ENCODE measurements at regions not wholly inside any gene's neighbourhood (a gene's known extent, or its start where the extent isn't known, plus 50 kb on each side); places are given as distances from the start of the nearest gene placed in this dataset.
A peak's percentile ranks its signal among the peaks of the same experiment; 100 is the strongest.

GRCh38 chr13:110004814-110005213 is 218.4 kb upstream of the IRS2 start:
- Histone ChIP-seq H3K4me1 (peaks cover 34% of the 10 kb centered on the region), H3K4me3 (no peak overlapping the region), H3K9me3 (no peaks in the 10 kb centered on the region), H3K27ac (peak overlapping the region in 1 of 2 experiments; percentile 36; a peak in 1 of 6 replicates), H3K4me2 (no peak overlapping the region)
- FAIRE-seq (no peak), ATAC-seq (no peak), DNase-seq (ENCODE audit: low read depth in 1 of 2, low spot score in 1 of 2) (no peak)
- no peak for TF ChIP-seq FOSL2 (IDR thresholded peaks at IDR 0.05)
- no peak for TF ChIP-seq FOSL2 (CRISPR knock-in tag; IDR thresholded peaks at IDR 0.05)
- TF ChIP-seq JUNB (IDR thresholded peaks at IDR 0.05) = no peak
- no peak for TF ChIP-seq ZSCAN20 (CRISPR knock-in tag; IDR thresholded peaks at IDR 0.05)
- CTCF ChIA-PET = no interaction called here
- WGBS (ENCODE audit: missing lambda C conversion rate) = 83% methylated on average over 2 of the region's 2 CpGs
- POLR2A ChIA-PET = no interaction called here

GRCh38 chr13:110001670-110002275 is 215.4 kb upstream of the IRS2 start:
- ChIA-PET CTCF (interaction anchor here (0.9 to 1.0 kb wide), 2 partner anchors 106 to 111 kb away, joined by 3 read pairs; no protein-coding TSS in a partner anchor), POLR2A (no interaction called here)
- Histone ChIP-seq H3K9me3 (no peaks in the 10 kb centered on the region), H3K4me3 (no peak overlapping the region), H3K4me2 (peak overlapping the region; percentile 20), H3K27ac (peak overlapping the region; percentile 53 to 80; a peak in 5 of 6 replicates), H3K4me1 (peaks cover 54% of the 10 kb centered on the region)
- FAIRE-seq (no peak), ATAC-seq (peak in 1 of 2 experiments; percentile 15; a peak in 1 of 6 replicates), DNase-seq (ENCODE audit: low read depth in 1 of 2, low spot score in 1 of 2) (peak in 1 of 2 experiments; percentile 10)
- 31% methylated on average over 7 of the region's 7 CpGs for WGBS (ENCODE audit: missing lambda C conversion rate)
- TF ChIP-seq FOSL2 (IDR thresholded peaks at IDR 0.05) (no peak), FOSL2 (CRISPR knock-in tag; IDR thresholded peaks at IDR 0.05) (peak; percentile 47), POLR2AphosphoS2 (conservative IDR thresholded peaks at IDR 0.05; ENCODE audit: low read length) (no peak), JUN (IDR thresholded peaks at IDR 0.05) (no peak), KDM5A (IDR thresholded peaks at IDR 0.05) (no peak), HOXA7 (CRISPR knock-in tag; IDR thresholded peaks at IDR 0.05) (no peak), HOXB13 (CRISPR knock-in tag; IDR thresholded peaks at IDR 0.05; ENCODE audit: low read depth) (no peak), MAX (IDR thresholded peaks at IDR 0.05) (0 out of 2 replicates have a peak, but pooled peaks have one; percentile 20), E2F6 (IDR thresholded peaks at IDR 0.05; ENCODE audit: borderline replicate concordance, low read depth) (no peak)
- TF ChIP-seq, protein P1, sequence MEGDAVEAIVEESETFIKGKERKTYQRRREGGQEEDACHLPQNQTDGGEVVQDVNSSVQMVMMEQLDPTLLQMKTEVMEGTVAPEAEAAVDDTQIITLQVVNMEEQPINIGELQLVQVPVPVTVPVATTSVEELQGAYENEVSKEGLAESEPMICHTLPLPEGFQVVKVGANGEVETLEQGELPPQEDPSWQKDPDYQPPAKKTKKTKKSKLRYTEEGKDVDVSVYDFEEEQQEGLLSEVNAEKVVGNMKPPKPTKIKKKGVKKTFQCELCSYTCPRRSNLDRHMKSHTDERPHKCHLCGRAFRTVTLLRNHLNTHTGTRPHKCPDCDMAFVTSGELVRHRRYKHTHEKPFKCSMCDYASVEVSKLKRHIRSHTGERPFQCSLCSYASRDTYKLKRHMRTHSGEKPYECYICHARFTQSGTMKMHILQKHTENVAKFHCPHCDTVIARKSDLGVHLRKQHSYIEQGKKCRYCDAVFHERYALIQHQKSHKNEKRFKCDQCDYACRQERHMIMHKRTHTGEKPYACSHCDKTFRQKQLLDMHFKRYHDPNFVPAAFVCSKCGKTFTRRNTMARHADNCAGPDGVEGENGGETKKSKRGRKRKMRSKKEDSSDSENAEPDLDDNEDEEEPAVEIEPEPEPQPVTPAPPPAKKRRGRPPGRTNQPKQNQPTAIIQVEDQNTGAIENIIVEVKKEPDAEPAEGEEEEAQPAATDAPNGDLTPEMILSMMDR (IDR thresholded peaks at IDR 0.05) = no peak

DNA sequence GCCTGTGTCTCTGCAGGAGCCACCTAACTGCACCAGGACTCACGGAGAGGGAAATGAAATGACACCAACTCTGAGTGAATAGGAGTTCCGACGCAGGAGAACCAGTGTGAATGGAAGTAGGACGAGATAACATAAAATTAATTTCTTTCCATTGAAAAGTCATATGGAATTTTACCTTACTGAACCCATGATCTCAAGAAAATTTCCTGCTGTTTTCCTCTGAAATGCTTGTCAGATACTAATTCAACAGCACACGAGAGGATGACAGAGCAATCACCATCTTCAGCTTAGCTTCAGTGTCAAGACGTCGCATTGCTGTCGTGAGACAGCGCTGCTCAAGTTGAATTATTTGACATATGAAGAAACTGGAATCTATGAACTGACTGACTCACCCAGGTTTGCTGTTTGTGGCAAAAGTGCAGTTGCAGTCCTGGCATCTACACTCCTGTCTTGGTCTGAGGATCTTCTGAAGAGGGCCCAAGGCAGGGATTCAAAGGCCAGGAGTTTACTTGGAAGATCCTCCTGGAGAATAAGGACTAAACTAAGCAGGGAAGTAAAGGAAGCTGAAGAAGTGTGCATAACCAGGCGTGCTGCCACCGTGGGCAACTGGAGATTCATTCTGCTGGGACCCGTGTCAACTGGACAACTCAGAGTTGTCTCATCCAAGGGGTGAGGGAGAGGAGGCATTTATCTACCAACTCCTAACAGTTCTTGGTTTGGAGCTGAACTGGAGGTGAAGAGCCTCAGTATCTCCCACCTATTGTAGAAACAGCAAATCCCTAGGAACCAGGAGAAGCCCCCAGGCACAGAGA is 214.4 kb upstream of the IRS2 start:
- H3K27ac ChIP-seq = peak overlapping the region; percentile 53 to 80; a peak in 5 of 6 replicates
- H3K9me3 ChIP-seq = no peaks in the 10 kb centered on the region
- ChIA-PET CTCF (interaction anchor here (0.8 to 1.9 kb wide), 6 partner anchors 13 to 131 kb away, joined by 3 to 4 read pairs (median 3); no protein-coding TSS in a partner anchor), POLR2A (no interaction called here)
- DNase-seq (ENCODE audit: low read depth in 1 of 2, low spot score in 1 of 2) = no peak
- 86% methylated on average over 12 of the region's 12 CpGs for WGBS (ENCODE audit: missing lambda C conversion rate)
- H3K4me2 ChIP-seq = peak overlapping the region; percentile 20; the same call in 2 of the 3 replicates
- ATAC-seq = no peak
- no peak for FAIRE-seq
- H3K4me3 ChIP-seq = no peak overlapping the region
- H3K4me1 ChIP-seq = peaks cover 46% of the 10 kb centered on the region
- TF ChIP-seq MAX (IDR thresholded peaks at IDR 0.05) (no peak), PHF8 (IDR thresholded peaks at IDR 0.05; ENCODE audit: borderline replicate concordance, low read depth) (no peak), POLR2A (IDR thresholded peaks at IDR 0.05; ENCODE audit: low read length) (no peak), CBX2 (IDR thresholded peaks at IDR 0.05; ENCODE audit: borderline replicate concordance, low read depth) (no peak), FOSB (CRISPR knock-in tag; IDR thresholded peaks at IDR 0.05) (no peak), GATA3 (IDR thresholded peaks at IDR 0.05; ENCODE audit: borderline replicate concordance) (no peak), TP53 (CRISPR knock-in tag; IDR thresholded peaks at IDR 0.05) (no peak), RFX5 (IDR thresholded peaks at IDR 0.05) (no peak), HOXB5 (CRISPR knock-in tag; IDR thresholded peaks at IDR 0.05) (no peak), MAZ (IDR thresholded peaks at IDR 0.05; ENCODE audit: borderline replicate concordance, low read depth, low read length) (no peak), HOXB13 (CRISPR knock-in tag; IDR thresholded peaks at IDR 0.05; ENCODE audit: low read depth) (no peak), SREBF2 (IDR thresholded peaks at IDR 0.05) (no peak), ESRRA (IDR thresholded peaks at IDR 0.05; ENCODE audit: borderline replicate concordance, low read length) (no peak), CBX8 (IDR thresholded peaks at IDR 0.05) (no peak)
- TF ChIP-seq, protein P2, sequence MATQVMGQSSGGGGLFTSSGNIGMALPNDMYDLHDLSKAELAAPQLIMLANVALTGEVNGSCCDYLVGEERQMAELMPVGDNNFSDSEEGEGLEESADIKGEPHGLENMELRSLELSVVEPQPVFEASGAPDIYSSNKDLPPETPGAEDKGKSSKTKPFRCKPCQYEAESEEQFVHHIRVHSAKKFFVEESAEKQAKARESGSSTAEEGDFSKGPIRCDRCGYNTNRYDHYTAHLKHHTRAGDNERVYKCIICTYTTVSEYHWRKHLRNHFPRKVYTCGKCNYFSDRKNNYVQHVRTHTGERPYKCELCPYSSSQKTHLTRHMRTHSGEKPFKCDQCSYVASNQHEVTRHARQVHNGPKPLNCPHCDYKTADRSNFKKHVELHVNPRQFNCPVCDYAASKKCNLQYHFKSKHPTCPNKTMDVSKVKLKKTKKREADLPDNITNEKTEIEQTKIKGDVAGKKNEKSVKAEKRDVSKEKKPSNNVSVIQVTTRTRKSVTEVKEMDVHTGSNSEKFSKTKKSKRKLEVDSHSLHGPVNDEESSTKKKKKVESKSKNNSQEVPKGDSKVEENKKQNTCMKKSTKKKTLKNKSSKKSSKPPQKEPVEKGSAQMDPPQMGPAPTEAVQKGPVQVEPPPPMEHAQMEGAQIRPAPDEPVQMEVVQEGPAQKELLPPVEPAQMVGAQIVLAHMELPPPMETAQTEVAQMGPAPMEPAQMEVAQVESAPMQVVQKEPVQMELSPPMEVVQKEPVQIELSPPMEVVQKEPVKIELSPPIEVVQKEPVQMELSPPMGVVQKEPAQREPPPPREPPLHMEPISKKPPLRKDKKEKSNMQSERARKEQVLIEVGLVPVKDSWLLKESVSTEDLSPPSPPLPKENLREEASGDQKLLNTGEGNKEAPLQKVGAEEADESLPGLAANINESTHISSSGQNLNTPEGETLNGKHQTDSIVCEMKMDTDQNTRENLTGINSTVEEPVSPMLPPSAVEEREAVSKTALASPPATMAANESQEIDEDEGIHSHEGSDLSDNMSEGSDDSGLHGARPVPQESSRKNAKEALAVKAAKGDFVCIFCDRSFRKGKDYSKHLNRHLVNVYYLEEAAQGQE (IDR thresholded peaks at IDR 0.05) = no peak

Measured in A549 (cell line).